GM19025 (cell line): ENCODE measurements at regions not wholly inside any gene's neighbourhood (a gene's known extent, or its start where the extent isn't known, plus 50 kb on each side); places are given as distances from the start of the nearest gene placed in this dataset.
"Not testable (repeated sequence)": the region's sequence is repeated elsewhere in the genome, so short reads cannot be mapped to it uniquely, and the experiment has no call there.

Experiments
- ATAC-seq: cut with Tn5 transposase; IDR thresholded peaks from one replicate; pipeline ENCODE4 v1.9.1; 2021; ENCODE audit warnings: mild to moderate bottlenecking, low read depth, moderate library complexity; ENCODE audit not compliant: unreplicated experiment

- ATAC-seq: no peak
Observed at GRCh38 chr6:78489874-78490273, 377.5 kb upstream of the IRAK1BP1 start.

GRCh38 chr6:78492351-78493017 is 374.9 kb upstream of the IRAK1BP1 start:
- no peak for ATAC-seq

GRCh38 chr6:78500299-78501089 is 366.9 kb upstream of the IRAK1BP1 start:
- no peak for ATAC-seq

- no peak for ATAC-seq
Observed at GRCh38 chr6:78502386-78502887, 364.9 kb upstream of the IRAK1BP1 start.

- ATAC-seq: no peak
Observed at GRCh38 chr6:78505178-78505577, 362.2 kb upstream of the IRAK1BP1 start.

- ATAC-seq: no peak
Observed at GRCh38 chr6:78511009-78511408, 356.3 kb upstream of the IRAK1BP1 start.

GRCh38 chr6:78513856-78514255 is 353.5 kb upstream of the IRAK1BP1 start:
- no peak for ATAC-seq

GRCh38 chr6:78515271-78515670 is 352.1 kb upstream of the IRAK1BP1 start:
- ATAC-seq: no peak

GRCh38 chr6:78517399-78517798 is 350.0 kb upstream of the IRAK1BP1 start:
- no peak for ATAC-seq

- ATAC-seq: no peak
Observed at GRCh38 chr6:78523622-78524021, 343.7 kb upstream of the IRAK1BP1 start.

GRCh38 chr6:78525976-78526375 is 341.4 kb upstream of the IRAK1BP1 start:
- ATAC-seq: no peak

- ATAC-seq: no peak
Observed at GRCh38 chr6:78526432-78526831, 340.9 kb upstream of the IRAK1BP1 start.

GRCh38 chr6:78528926-78529325 is 338.4 kb upstream of the IRAK1BP1 start:
- ATAC-seq: no peak

GRCh38 chr6:78530208-78530607 is 337.1 kb upstream of the IRAK1BP1 start:
- no peak for ATAC-seq

GRCh38 chr6:78533426-78533825 is 333.9 kb upstream of the IRAK1BP1 start:
- ATAC-seq: no peak

GRCh38 chr6:78533876-78534275 is 333.5 kb upstream of the IRAK1BP1 start:
- ATAC-seq: no peak

GRCh38 chr6:78538002-78538401 is 329.3 kb upstream of the IRAK1BP1 start:
- no peak for ATAC-seq

- not testable (repeated sequence) for ATAC-seq
Observed at GRCh38 chr6:78547636-78548035, 319.7 kb upstream of the IRAK1BP1 start.

GRCh38 chr6:78551361-78551760 is 316.0 kb upstream of the IRAK1BP1 start:
- no peak for ATAC-seq

- ATAC-seq: no peak
Observed at GRCh38 chr6:78552435-78552834, 314.9 kb upstream of the IRAK1BP1 start.

- ATAC-seq: no peak
Observed at GRCh38 chr6:78554341-78554740, 313.0 kb upstream of the IRAK1BP1 start.

GRCh38 chr6:78559056-78559455 is 308.3 kb upstream of the IRAK1BP1 start:
- ATAC-seq: no peak
